Glomerular visceral epithelial cell (primary cell): ENCODE measurements at regions not wholly inside any gene's neighbourhood (a gene's known extent, or its start where the extent isn't known, plus 50 kb on each side); places are given as distances from the start of the nearest gene placed in this dataset.
"Not testable (repeated sequence)": the region's sequence is repeated elsewhere in the genome, so short reads cannot be mapped to it uniquely, and the experiment has no call there.

Experiments
- DNase-seq: peaks from one replicate; pipeline ENCODE4 v3.0.0-alpha.2; 2016; ENCODE audit errors: extremely low spot score

GRCh38 chr11:69887330-69887729 lies 68.1 kb upstream of the FGF3 start:
- DNase-seq: no peak

GRCh38 chr11:69887841-69888427 lies 68.7 kb upstream of the FGF3 start:
- DNase-seq: no peak

DNA sequence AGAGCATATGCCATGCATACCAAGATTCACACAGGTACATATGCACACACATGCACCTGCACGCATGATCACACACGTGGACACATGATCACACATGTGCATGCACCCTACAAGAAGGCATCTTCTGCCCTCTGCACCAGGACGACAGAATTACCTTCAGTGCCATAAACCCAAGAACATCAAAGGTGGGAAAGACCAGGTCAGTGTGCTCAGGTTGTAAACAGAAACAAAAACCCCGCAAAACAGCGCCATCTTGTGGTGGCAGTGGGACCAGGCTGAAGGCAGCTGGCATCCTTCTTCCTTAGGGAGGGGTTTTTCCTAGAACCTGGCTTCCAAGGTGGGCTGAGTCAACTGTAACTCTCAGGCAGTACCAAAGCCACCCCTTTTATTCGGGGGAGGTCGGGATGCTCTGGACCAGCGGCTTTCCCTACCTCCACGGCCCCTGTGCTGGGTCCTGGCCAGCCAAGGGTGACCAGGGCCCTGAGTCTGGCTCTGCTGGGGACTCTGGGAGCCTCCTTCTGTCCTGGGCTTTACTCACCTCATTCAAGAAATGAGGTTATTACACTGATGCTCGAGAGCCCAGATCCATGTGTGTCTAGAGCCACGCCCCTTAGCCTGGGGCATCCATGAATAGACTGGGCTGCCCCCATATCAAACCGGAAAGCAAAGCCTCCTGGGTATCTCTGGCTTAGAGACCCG lies 69.4 kb upstream of the FGF3 start:
- DNase-seq: peak; percentile 55

GRCh38 chr11:69889400-69890318 lies 70.4 kb upstream of the FGF3 start:
- DNase-seq: no peak

GRCh38 chr11:69890476-69890875 lies 71.3 kb upstream of the FGF3 start:
- DNase-seq: no peak

GRCh38 chr11:69891421-69892236 lies 72.4 kb upstream of the FGF3 start:
- no peak for DNase-seq

DNA sequence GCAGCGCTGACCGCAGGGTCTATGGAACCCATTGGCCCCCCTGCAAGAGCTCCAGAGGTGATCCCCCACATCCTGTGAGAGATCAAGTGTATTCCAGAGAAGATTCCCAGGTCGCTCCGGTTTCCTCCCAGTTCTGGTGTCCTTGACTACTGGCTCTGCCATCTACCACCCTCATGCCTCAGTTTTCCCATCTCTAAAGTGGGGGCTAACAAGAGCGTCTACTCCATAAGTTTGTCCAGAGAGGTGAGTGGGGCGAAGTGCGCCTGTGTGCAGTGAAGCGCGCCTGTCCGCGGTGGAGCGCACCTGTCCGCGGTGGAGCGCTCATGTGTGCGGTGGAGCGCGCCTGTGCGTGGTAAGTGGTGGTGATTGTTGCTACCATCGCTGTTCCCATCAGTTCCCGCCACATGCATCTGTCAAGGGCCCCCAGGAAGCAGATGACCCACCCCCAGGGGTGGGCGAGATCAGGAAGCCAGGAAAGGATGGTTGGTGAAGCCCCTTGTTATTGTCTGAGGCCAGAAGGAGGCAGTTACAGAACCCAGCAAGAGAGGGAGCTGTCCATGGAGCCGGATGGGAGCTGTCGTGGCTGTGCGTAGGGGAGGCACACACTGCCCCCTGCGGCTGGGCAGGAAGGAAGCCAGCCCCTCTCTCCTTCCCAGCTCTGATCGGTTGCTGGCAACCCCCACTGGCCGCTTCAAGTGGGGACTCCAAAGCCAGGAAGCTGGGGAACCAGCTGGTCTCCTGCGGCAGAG lies 73.2 kb upstream of the FGF3 start:
- DNase-seq: no peak

DNA sequence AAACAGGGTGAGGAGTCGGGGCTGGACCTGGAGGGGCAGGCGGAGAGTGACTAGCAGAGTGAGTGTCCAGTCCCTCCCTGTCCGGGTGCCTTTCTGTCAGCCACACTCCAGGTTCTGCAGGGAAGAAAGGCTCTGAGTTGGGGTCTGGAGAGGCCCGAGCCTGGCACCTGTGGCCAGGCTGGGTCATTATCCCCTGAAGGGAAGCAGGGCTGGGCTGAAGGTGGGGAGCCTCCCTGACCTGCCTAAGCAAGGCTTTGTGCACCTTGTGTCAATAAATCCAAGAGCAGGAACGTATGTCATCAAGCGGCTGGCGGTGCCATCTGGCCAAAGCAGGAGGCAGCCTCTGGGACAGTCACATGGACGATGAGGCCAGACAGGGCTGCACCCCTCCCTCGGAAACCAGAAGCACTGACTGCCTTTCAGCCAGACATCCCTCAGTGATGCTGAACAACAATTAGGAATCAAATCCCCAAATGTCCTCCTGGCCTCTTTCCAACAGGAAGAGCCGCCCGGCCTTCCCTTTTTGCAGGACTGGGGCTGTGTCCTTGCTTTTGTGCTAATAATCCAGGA lies 73.9 kb upstream of the FGF3 start:
- DNase-seq: no peak

GRCh38 chr11:69893631-69894030 lies 74.4 kb upstream of the FGF3 start:
- DNase-seq: no peak

- DNase-seq: no peak
Observed at GRCh38 chr11:69894181-69894611, 75.0 kb upstream of the FGF3 start.

- DNase-seq: no peak
Observed at GRCh38 chr11:69894648-69895047, 75.4 kb upstream of the FGF3 start.

DNA sequence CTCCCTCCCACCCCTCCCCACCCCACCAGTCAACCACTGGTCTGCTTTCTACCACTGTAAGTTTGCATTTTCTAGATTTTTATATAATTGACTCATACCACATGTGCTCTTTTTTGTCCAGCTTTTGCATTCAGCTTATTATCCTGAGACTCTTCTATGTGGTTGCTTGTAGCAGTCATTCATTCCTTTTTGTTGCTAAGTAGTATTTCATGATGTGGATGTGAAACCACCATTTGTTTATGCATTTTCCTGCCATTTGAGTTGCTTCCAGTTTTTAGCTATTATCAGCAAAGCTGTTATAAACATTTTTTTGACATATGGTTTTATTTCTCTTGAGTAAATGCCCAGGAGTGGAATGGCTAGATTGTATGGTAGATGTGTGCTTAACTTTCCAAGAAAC lies 77.0 kb upstream of the FGF3 start:
- no peak for DNase-seq

GRCh38 chr11:69898123-69898522 lies 78.9 kb upstream of the FGF3 start:
- no peak for DNase-seq

DNA sequence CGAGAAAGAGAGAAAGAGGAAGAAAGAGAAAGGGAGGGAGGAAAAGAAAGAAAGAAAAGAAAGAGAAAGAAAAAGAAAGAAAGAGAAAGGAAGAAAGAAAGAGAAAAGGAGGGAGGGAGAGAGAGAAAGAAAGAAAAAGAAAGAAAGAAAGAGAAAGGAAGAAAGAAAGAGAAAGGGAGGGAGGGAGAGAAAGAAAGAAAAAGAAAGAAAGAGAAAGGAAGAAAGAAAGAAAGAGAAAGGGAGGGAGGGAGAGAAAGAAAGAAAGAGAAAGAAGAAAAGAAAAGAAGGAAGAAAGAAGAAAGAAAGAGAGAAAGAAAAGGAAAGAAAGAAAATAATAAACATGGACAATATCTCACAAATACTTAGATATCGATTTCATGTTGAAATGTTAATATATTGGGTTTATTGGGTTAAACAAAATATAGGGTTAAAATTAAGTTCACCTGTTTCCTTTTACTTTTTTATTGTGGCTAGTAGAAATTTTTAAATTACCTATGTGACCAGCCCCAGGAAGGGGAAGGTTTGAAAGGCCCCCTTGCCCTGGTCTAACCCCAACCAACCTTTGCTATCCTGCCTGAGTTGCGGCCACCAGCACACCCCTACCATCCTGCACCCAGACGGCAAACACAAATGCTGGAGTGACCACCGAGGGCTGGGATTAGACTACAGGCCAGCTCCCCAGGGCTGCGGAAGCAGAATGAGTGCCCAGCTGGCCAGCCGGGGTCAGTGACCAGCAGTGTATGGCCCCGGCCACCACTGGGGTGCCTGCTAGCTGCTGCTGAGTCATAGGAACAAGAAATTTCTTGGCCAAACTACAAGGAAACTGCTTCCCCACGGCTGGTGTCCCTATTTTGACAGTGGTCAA lies 81.0 kb upstream of the FGF3 start:
- peak; percentile 27 for DNase-seq

GRCh38 chr11:69900822-69901302 lies 81.6 kb upstream of the FGF3 start:
- not testable (repeated sequence) for DNase-seq

DNA sequence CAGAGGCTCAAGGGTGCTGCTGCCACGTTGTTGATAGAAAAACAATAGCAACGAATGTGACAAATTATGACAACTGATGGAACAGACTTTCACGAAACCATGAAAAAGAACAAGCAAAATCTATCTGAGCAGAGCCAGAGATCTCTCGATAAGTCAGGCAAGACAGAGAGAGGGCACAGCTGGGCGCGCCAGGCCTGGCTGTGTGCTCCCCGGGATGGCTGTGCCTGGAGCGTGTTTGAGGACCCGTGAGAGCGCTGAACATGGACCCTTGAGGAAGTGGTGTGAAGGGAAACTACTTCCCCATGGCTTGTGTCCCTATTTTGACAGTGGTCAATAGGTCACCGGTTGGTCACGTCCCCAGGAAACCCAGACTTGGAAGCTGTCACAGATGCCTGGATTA lies 83.1 kb upstream of the FGF3 start:
- DNase-seq: no peak

DNA sequence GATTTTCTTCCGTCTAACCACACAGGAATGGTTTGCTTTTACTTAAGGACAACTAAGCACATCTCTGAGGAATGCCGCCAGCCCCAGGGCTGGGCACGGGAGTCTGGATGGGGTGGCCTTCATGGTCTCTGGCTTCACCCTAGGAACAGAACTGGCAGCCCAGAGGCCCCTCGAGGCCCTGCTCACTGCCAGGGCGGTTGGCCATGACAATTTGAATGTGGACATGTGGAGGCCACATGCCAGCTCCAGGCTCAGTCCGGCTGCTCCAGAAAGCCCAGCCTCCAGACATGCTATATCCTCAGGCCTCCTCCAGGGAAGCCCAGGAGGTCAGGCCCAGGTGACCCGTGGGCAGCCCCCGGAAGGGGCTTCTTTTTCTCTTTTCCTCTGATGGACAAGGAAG lies 84.0 kb upstream of the FGF3 start:
- no peak for DNase-seq

DNA sequence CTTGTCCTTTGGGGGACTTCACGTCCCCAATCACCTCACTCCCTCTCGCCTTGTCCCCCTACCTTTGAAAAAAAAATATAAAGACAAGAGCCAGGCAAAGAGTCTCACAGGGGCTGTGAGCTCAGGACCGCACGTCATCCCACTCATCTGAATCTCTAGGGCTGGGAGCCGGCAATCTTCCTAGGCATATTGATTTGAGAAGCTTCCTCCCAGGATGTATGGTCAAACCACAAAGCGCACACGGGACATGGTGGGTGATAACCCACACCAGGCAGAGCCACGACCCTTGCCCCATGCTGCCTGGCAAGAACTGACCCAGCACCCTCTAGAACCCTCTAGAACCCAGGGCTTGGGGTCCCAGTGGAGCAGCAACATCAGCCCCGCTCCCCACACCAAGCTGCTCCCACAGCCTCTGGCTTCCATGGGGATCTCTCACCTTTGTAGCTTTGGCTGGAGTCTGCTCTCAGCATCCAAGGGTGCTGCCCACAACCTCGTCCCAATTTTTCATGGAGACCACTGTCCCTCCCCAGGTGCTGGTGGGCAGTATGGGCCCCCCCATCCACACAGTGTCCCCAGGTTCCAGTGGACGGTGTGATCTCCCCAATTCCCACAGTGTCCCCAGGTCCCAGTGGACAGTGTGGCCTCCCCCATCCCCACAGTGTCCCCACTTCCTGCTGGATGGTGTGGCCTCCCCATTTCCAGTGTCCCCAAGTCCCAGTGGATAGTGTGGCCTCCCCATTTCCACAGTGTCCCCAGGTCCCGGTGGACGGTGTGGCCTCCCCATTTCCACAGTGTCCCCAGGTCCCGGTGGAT lies 85.2 kb upstream of the FGF3 start:
- DNase-seq: no peak
